ENCODE measurements at regions not wholly inside any gene's neighbourhood (a gene's known extent, or its start where the extent isn't known, plus 50 kb on each side); places are given as distances from the start of the nearest gene placed in this dataset. TPM values are rescaled to one million over a fixed set of nuclear protein-coding genes. Genes with fewer than 3 reads are reported as not detected.

GRCh38 chr22:33109514-33110430 is 51.6 kb upstream of the SYN3 start:
- Histone ChIP-seq H3K27me3 (ENCODE audit: control insufficient read depth in 4 of 4, insufficient read depth in 4 of 4, low read length in 3 of 4) (peaks cover 0 to 6% (median 0%) of the 10 kb centered on the region in 4 donors), H3K36me3 (ENCODE audit: control insufficient read depth in 4 of 4, insufficient read depth in 3 of 4, low read depth in 1 of 4, low read length in 3 of 4) (no peaks in the 10 kb centered on the region), H3K4me3 (ENCODE audit: low read depth in 1 of 3, low read length in 3 of 3) (no peak overlapping the region), H3K9ac (ENCODE audit: low read depth in 1 of 2, low read length in 2 of 2) (no peak overlapping the region), H3K9me3 (ENCODE audit: control insufficient read depth in 4 of 4, low read length in 3 of 4) (no peaks in the 10 kb centered on the region), H3K27ac (ENCODE audit: low read depth in 1 of 2, low read length in 2 of 2) (no peak overlapping the region), H3K4me1 (ENCODE audit: control insufficient read depth in 4 of 4, insufficient read depth in 4 of 4, low read length in 3 of 4) (no peaks in the 10 kb centered on the region)
- no peak for DNase-seq (ENCODE audit: low spot score)
- no peak for TF ChIP-seq CTCF (IDR thresholded peaks at IDR 0.05; ENCODE audit: low read depth, low read length, missing input control)
- no peak for TF ChIP-seq NR2F2 (IDR thresholded peaks at IDR 0.05)
- TF ChIP-seq HNF4G (IDR thresholded peaks at IDR 0.05) = no peak
- no peak for TF ChIP-seq FOXA2 (IDR thresholded peaks at IDR 0.05)
- TF ChIP-seq REST (IDR thresholded peaks at IDR 0.05) = no peak
- no peak for TF ChIP-seq ZBTB33 (IDR thresholded peaks at IDR 0.05)
- no peak for TF ChIP-seq EGR1 (IDR thresholded peaks at IDR 0.05; ENCODE audit: low read depth in 2 of 2)
- no peak for TF ChIP-seq JUND (IDR thresholded peaks at IDR 0.05)
- no peak for TF ChIP-seq SP1 (IDR thresholded peaks at IDR 0.05)
- no peak for TF ChIP-seq GABPA (IDR thresholded peaks at IDR 0.05 in 1 of 2, conservative IDR thresholded peaks at IDR 0.05 in 1 of 2)
- 72% methylated on average over 7 of the region's 7 CpGs for WGBS

GRCh38 chr22:33108037-33108436 is 49.9 kb upstream of the SYN3 start:
- no peak overlapping the region for H3K9ac ChIP-seq (ENCODE audit: low read depth in 1 of 2, low read length in 2 of 2)
- WGBS = 60% methylated on average over 5 of the region's 5 CpGs

More at GRCh38 chr22:33108037-33108436, 49.9 kb upstream of the SYN3 start:
- no peak overlapping the region for H3K4me3 ChIP-seq (ENCODE audit: low read depth in 1 of 3, low read length in 3 of 3)
- H3K9me3 ChIP-seq (ENCODE audit: control insufficient read depth in 4 of 4, low read length in 3 of 4) = no peaks in the 10 kb centered on the region
- no peaks in the 10 kb centered on the region for H3K36me3 ChIP-seq (ENCODE audit: control insufficient read depth in 4 of 4, insufficient read depth in 3 of 4, low read depth in 1 of 4, low read length in 3 of 4)
- H3K27me3 ChIP-seq (ENCODE audit: control insufficient read depth in 4 of 4, insufficient read depth in 4 of 4, low read length in 3 of 4) = peaks cover 0 to 6% (median 0%) of the 10 kb centered on the region in 4 donors
- no peak overlapping the region for H3K27ac ChIP-seq (ENCODE audit: low read depth in 1 of 2, low read length in 2 of 2)
- TF ChIP-seq FOXA1 (IDR thresholded peaks at IDR 0.05) (no peak), YY1 (IDR thresholded peaks at IDR 0.05) (no peak), HNF4A (conservative IDR thresholded peaks at IDR 0.05) (no peak)
- no peak for DNase-seq (ENCODE audit: low spot score)
- H3K4me1 ChIP-seq (ENCODE audit: control insufficient read depth in 4 of 4, insufficient read depth in 4 of 4, low read length in 3 of 4) = no peaks in the 10 kb centered on the region

Small RNAs in the stretch of these regions (small RNA-seq; reads per million reads assigned to genes)
- not detected for gene Z82198.3
